ENCODE measurements at regions not wholly inside any gene's neighbourhood (a gene's known extent, or its start where the extent isn't known, plus 50 kb on each side); places are given as distances from the start of the nearest gene placed in this dataset.

DNA sequence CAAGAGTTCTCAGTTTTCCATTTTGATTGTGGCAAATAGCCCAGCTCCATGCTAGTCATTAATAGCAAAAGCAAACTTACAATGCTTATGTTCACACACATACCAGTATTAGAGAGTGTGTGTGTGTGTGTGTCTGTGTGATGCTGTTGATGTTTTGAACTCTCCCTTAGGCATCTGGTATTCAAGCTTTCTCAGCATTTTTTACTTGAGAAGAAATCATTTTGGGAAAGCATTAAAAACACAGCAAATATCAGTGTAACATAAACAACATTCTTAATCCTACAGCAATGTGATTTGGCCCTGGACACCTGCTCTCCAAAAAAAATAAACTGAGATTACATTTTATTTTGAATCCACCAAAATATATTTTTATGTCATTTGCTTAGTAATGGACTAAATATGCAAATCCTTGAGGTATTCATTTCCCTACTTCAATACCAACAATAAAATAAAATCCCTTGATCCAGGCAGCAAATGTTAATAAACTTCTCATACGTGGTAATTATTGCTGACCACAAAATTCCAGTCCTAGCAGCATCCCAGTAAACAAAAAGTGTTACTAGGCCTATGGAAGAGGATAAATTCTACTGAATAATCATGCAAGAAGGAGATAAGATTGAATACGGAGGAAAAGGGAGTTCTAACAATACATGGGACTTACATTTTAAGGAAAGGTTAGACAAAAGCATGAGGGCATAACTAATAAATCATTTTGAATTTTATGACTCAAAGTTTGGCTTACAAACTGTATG is 249.5 kb upstream of the CLEC14A start:
- Histone ChIP-seq H2AFZ (ENCODE audit: low read length) (no peak overlapping the region), H3K4me2 (ENCODE audit: insufficient read depth in 1 of 2, low read depth in 2 of 2, low read length in 2 of 2) (no peak overlapping the region), H3K23me2 (ENCODE audit: low read depth, low read length) (no peaks in the 10 kb centered on the region), H4K20me1 (replicated peaks in 1 of 2; ENCODE audit: control insufficient read depth in 1 of 2, insufficient read depth in 2 of 2, low read length in 2 of 2) (no peaks in the 10 kb centered on the region), H3K36me3 (ENCODE audit: control insufficient read depth in 2 of 4, insufficient read depth in 4 of 4, low read length in 3 of 4) (no peaks in the 10 kb centered on the region), H4K91ac (replicated peaks; ENCODE audit: insufficient read length, low read length) (no peak overlapping the region), H3K4ac (replicated peaks; ENCODE audit: insufficient read length, low read depth, low read length) (no peak overlapping the region), H3K27ac (ENCODE audit: low read depth, low read length) (no peak overlapping the region), H3K9me3 (ENCODE audit: insufficient read depth in 2 of 2, low read depth in 1 of 2, low read length in 1 of 2) (no peaks in the 10 kb centered on the region), H3K18ac (ENCODE audit: extremely low read depth, low read length) (no peak overlapping the region), H3K4me1 (replicated peaks in 1 of 4; ENCODE audit: control insufficient read depth in 3 of 4, insufficient read depth in 4 of 4, low read length in 3 of 4) (no peaks in the 10 kb centered on the region), H2BK20ac (ENCODE audit: low read length) (no peak overlapping the region), H3K9ac (replicated peaks in 1 of 4; ENCODE audit: extremely low read depth in 1 of 4, low read depth in 3 of 4, low read length in 3 of 4) (no peak overlapping the region), H2BK5ac (ENCODE audit: low read depth, low read length) (no peak overlapping the region), H3K56ac (replicated peaks; ENCODE audit: insufficient read length, low read depth, low read length) (no peak overlapping the region), H3K14ac (ENCODE audit: insufficient read length) (no peak overlapping the region), H3K79me1 (ENCODE audit: low read depth, low read length) (no peaks in the 10 kb centered on the region), H3K4me3 (ENCODE audit: extremely low read depth in 1 of 4, insufficient read depth in 2 of 4, low read depth in 3 of 4, low read length in 4 of 4) (no peak overlapping the region), H4K5ac (ENCODE audit: insufficient read length, low read depth, low read length) (no peak overlapping the region), H3K23ac (ENCODE audit: insufficient read length) (no peak overlapping the region), H4K8ac (ENCODE audit: extremely low read depth, insufficient read depth, low read length) (no peak overlapping the region), H2BK12ac (ENCODE audit: low read depth, low read length) (no peak overlapping the region), H3K27me3 (replicated peaks in 1 of 4; ENCODE audit: control insufficient read depth in 3 of 4, extremely low read depth in 1 of 4, insufficient read depth in 3 of 4, low read length in 3 of 4) (no peaks in the 10 kb centered on the region), H2BK15ac (ENCODE audit: low read length) (no peak overlapping the region), H3K79me2 (ENCODE audit: control insufficient read depth in 1 of 2, insufficient read depth in 2 of 2, low read length in 2 of 2) (no peaks in the 10 kb centered on the region), H2BK120ac (replicated peaks; ENCODE audit: low read depth, low read length) (no peak overlapping the region), H2AK5ac (ENCODE audit: low read depth, low read length) (no peak overlapping the region)
- FAIRE-seq: no peak
- 76% methylated on average over 2 of the region's 2 CpGs; no CpG with 5 or more reads in 1 of the 2 experiments for WGBS, 2 experiments (ENCODE audit: extremely low coverage in 1 of 2, insufficient coverage in 1 of 2, insufficient read length in 1 of 2, insufficient replicate concordance in 2 of 2, low coverage in 1 of 2, low lambda C conversion rate in 2 of 2, missing lambda C conversion rate in 1 of 2)
- CTCF ChIA-PET (ENCODE audit: partially characterized antibody): interaction anchor here (1.7 kb wide), 1 partner anchor 74 kb away, joined by 4 read pairs; no protein-coding TSS in a partner anchor
- POLR2A ChIA-PET (ENCODE audit: partially characterized antibody): no interaction called here
- TF ChIP-seq GTF2F1 (IDR thresholded peaks at IDR 0.05; ENCODE audit: borderline replicate concordance, low read depth, low read length) (no peak), MAFK (IDR thresholded peaks at IDR 0.05; ENCODE audit: low read depth, low read length) (no peak), POLR2AphosphoS5 (IDR thresholded peaks at IDR 0.05; ENCODE audit: low read depth, low read length) (no peak), JUN (IDR thresholded peaks at IDR 0.05; ENCODE audit: low read depth, low read length) (no peak), SIN3A (conservative IDR thresholded peaks at IDR 0.05 in 1 of 2, IDR thresholded peaks at IDR 0.05 in 1 of 2; ENCODE audit: low read depth in 1 of 2, low read length in 2 of 2) (no peak), CTBP2 (IDR thresholded peaks at IDR 0.05; ENCODE audit: borderline replicate concordance, insufficient read depth, insufficient read length, low read length) (no peak), NANOG (IDR thresholded peaks at IDR 0.05; ENCODE audit: insufficient read depth, low read depth, low read length, poor library complexity, severe bottlenecking) (no peak), CEBPB (IDR thresholded peaks at IDR 0.05; ENCODE audit: low read depth, low read length) (no peak)
- TF ChIP-seq, protein P1, sequence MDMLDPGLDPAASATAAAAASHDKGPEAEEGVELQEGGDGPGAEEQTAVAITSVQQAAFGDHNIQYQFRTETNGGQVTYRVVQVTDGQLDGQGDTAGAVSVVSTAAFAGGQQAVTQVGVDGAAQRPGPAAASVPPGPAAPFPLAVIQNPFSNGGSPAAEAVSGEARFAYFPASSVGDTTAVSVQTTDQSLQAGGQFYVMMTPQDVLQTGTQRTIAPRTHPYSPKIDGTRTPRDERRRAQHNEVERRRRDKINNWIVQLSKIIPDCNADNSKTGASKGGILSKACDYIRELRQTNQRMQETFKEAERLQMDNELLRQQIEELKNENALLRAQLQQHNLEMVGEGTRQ (IDR thresholded peaks at IDR 0.05; ENCODE audit: low read length): no peak
- no peak for DNase-seq (ENCODE audit: low read depth in 1 of 2, low spot score in 2 of 2)

Data from H1 (cell line).